GM21576 (cell line): ENCODE measurements at regions not wholly inside any gene's neighbourhood (a gene's known extent, or its start where the extent isn't known, plus 50 kb on each side); places are given as distances from the start of the nearest gene placed in this dataset.

Experiments
- ATAC-seq: cut with Tn5 transposase; IDR thresholded peaks from one replicate; pipeline ENCODE4 v1.9.1; 2021; ENCODE audit warnings: mild to moderate bottlenecking, moderate library complexity; ENCODE audit not compliant: unreplicated experiment

DNA sequence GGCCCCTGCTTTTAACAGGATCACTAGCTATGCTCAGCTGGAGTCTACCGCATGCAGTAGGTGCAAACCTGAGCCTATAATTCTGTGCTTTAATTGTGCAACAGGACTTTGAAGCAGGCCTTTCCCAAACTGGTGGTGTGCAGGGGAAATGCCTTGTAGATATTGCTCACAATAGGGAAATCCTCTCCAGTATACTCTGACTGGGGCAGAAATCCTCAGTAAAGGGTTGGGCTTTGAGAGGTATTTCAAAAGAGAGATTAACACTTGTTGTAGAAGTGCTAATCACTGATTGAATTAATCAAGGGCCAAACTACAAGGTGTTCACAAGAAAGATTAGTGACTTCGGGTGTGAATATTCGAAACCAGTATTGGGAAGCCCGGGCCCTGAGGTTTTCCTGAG lies 58.5 kb upstream of the EXOC6 start:
- ATAC-seq = no peak

DNA sequence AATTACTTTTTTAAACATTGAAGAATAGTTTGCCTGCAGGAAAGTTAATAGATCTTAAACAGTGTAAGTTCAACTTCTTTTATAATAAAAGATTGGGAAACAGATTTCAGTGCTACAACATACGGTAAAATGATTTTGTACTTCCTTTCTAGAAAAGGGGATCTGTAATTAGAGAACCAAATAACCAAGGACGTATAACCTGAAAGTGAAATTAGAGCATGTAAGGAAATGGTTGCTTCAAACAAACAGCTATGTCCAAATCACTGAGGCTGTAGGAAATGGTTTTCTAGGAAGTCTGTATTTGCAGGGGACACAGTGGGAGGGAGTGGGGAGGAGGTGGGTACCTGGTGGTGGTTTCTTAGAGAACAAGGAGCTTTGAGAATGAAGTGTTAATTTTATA lies 57.9 kb upstream of the EXOC6 start:
- no peak for ATAC-seq

DNA sequence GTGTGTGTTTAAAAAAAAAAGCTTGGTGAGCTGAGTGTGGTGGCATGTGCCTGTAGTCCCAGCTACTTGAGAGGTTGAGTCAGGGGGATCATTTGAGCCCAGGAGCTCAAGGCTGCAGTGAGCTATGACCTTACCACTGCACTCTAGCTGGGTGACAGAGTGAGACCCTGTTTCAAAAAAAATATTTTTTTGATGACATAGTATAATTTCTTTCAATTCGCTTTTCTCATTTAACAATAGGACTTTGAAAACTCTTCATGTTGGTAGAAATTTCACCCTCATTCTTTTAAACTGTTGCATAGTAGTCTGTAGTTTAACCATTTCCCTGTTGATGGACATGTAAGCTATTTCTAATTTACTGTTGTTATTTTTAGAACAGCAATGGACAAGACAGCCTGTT lies 55.7 kb upstream of the EXOC6 start:
- ATAC-seq = no peak
